ENCODE measurements at regions not wholly inside any gene's neighbourhood (a gene's known extent, or its start where the extent isn't known, plus 50 kb on each side); places are given as distances from the start of the nearest gene placed in this dataset.

DNA sequence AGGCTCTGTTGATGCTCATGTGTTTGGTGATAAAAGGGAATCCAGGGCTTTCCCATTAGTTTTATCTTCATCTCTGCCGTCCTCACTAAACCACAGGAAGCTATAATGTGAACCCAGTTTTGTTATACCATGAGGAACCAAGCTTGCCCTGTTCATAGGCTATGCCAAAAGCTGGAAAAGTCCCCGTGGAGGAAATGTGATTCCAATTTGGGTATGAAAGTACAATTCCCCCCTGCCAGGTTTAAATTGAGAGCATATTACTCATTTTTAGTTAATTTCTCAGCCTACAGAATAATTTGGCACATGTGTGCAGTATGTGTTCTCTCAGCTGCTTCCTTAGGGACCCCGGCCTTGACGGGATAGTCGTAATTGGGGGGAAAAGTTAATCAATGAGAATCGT, 327.4 kb downstream of the RND3 start:
- TF ChIP-seq, protein P1, sequence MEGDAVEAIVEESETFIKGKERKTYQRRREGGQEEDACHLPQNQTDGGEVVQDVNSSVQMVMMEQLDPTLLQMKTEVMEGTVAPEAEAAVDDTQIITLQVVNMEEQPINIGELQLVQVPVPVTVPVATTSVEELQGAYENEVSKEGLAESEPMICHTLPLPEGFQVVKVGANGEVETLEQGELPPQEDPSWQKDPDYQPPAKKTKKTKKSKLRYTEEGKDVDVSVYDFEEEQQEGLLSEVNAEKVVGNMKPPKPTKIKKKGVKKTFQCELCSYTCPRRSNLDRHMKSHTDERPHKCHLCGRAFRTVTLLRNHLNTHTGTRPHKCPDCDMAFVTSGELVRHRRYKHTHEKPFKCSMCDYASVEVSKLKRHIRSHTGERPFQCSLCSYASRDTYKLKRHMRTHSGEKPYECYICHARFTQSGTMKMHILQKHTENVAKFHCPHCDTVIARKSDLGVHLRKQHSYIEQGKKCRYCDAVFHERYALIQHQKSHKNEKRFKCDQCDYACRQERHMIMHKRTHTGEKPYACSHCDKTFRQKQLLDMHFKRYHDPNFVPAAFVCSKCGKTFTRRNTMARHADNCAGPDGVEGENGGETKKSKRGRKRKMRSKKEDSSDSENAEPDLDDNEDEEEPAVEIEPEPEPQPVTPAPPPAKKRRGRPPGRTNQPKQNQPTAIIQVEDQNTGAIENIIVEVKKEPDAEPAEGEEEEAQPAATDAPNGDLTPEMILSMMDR (IDR thresholded peaks at IDR 0.05; ENCODE audit: insufficient read depth, low read length, severe bottlenecking), result no peak
- no peaks in the 10 kb centered on the region for H3K36me3 ChIP-seq (ENCODE audit: control insufficient read depth, insufficient read depth, low read length)
- DNase-seq (ENCODE audit: low read depth), result no peak
- no peaks in the 10 kb centered on the region for H3K27me3 ChIP-seq (ENCODE audit: control insufficient read depth, insufficient read depth, low read length)
- no peak overlapping the region for H3K4me3 ChIP-seq (ENCODE audit: low read depth, low read length)
- no peak for FAIRE-seq

GRCh38 chr2:150159300-150159699, 328.2 kb downstream of the RND3 start:
- no peaks in the 10 kb centered on the region for H3K36me3 ChIP-seq (ENCODE audit: control insufficient read depth, insufficient read depth, low read length)
- no peaks in the 10 kb centered on the region for H3K27me3 ChIP-seq (ENCODE audit: control insufficient read depth, insufficient read depth, low read length)
- DNase-seq (ENCODE audit: low read depth) (peak; percentile 36), FAIRE-seq (no peak)
- H3K4me3 ChIP-seq (ENCODE audit: low read depth, low read length), result no peak overlapping the region
- TF ChIP-seq, protein P1 (IDR thresholded peaks at IDR 0.05; ENCODE audit: insufficient read depth, low read length, severe bottlenecking), result no peak

DNA sequence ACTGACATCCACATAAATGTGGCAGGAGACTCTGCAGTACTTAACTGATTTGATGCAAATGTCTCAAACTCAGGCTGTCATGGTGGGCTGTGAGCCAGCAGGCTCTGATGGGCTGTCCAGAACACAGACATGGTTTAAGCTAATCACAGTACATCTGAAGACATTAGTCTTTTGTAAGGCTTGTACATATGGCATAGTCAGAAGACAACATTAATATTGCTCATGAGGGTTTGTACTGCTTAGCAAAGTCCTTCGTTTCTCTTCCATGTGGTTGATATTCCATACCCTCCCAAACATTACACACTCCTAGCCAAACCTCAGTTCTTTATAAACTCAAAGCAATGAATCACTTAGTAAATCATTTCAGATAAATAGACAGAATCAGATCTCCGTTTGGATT, 330.6 kb downstream of the RND3 start:
- no peaks in the 10 kb centered on the region for H3K27me3 ChIP-seq (ENCODE audit: control insufficient read depth, insufficient read depth, low read length)
- DNase-seq (ENCODE audit: low read depth) (no peak), FAIRE-seq (no peak)
- no peaks in the 10 kb centered on the region for H3K36me3 ChIP-seq (ENCODE audit: control insufficient read depth, insufficient read depth, low read length)
- H3K4me3 ChIP-seq (ENCODE audit: low read depth, low read length), result no peak overlapping the region
- TF ChIP-seq, protein P1 (IDR thresholded peaks at IDR 0.05; ENCODE audit: insufficient read depth, low read length, severe bottlenecking), result no peak

GRCh38 chr2:150156415-150156814, 331.1 kb downstream of the RND3 start:
- TF ChIP-seq, protein P1 (IDR thresholded peaks at IDR 0.05; ENCODE audit: insufficient read depth, low read length, severe bottlenecking), result no peak
- FAIRE-seq (no peak), DNase-seq (ENCODE audit: low read depth) (no peak)
- no peaks in the 10 kb centered on the region for H3K36me3 ChIP-seq (ENCODE audit: control insufficient read depth, insufficient read depth, low read length)
- no peaks in the 10 kb centered on the region for H3K27me3 ChIP-seq (ENCODE audit: control insufficient read depth, insufficient read depth, low read length)
- H3K4me3 ChIP-seq (ENCODE audit: low read depth, low read length), result no peak overlapping the region

DNA sequence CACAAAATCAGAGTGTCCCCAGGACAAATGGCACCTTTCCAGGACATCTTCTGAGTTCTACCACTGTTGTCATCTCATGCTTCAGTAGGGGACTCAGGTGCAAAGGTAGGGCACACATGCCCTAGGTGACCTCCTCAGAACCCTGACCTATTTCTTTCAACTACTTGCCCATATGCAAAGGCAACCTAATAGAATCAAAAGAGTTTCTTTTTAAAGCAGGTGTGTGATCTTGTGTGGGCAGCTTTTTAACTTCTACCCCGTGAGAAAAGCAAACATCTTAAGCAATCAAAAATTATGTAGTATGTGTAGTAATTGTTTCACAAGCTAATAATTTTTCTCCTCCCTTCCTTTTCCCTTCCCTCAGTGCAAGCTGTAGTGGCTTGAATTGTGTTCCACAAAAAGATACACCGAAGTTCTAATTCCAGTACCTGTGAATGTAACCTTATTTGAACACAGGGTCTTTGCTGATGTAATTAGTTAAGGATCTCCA, 333.1 kb downstream of the RND3 start:
- Histone ChIP-seq H3K27me3 (ENCODE audit: control insufficient read depth, insufficient read depth, low read length) (no peaks in the 10 kb centered on the region), H3K36me3 (ENCODE audit: control insufficient read depth, insufficient read depth, low read length) (no peaks in the 10 kb centered on the region), H3K4me3 (ENCODE audit: low read depth, low read length) (no peak overlapping the region)
- FAIRE-seq (no peak), DNase-seq (ENCODE audit: low read depth) (peak; percentile 52)
- TF ChIP-seq, protein P1 (IDR thresholded peaks at IDR 0.05; ENCODE audit: insufficient read depth, low read length, severe bottlenecking), result no peak

GRCh38 chr2:150153646-150154307, 333.7 kb downstream of the RND3 start:
- DNase-seq (ENCODE audit: low read depth) (peak; percentile 29), FAIRE-seq (peak; percentile 60)
- TF ChIP-seq, protein P1 (IDR thresholded peaks at IDR 0.05; ENCODE audit: insufficient read depth, low read length, severe bottlenecking), result no peak
- Histone ChIP-seq H3K4me3 (ENCODE audit: low read depth, low read length) (no peak overlapping the region), H3K27me3 (ENCODE audit: control insufficient read depth, insufficient read depth, low read length) (no peaks in the 10 kb centered on the region), H3K36me3 (ENCODE audit: control insufficient read depth, insufficient read depth, low read length) (no peaks in the 10 kb centered on the region)

All from bronchial epithelial cell (primary cell).